ENCODE measurements at regions not wholly inside any gene's neighbourhood (a gene's known extent, or its start where the extent isn't known, plus 50 kb on each side); places are given as distances from the start of the nearest gene placed in this dataset.
"Not testable (repeated sequence)": the region's sequence is repeated elsewhere in the genome, so short reads cannot be mapped to it uniquely, and the experiment has no call there.

DNA sequence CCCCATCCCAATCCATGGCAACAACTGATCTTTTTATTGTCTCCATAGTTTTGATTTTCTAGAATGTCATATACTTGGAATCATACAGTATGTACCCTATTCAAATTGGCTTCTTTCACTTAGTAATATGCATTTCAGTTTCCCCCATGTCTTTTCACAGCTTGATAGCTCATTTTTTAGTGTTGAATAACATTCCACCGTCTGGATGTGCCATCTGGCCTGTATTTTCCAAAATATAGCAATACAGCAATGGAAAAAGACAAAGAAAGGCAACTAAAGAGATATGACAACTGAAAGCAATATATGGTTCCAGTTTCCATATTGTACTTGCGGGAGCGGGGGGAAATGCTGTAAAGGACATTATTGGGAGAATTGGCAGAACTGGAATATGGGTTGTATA, 166.4 kb upstream of the NT5E start:
- CTCF ChIA-PET, result no interaction called here
- in situ Hi-C loops (cut with HindIII; ENCODE audit: low pct_unique_long_range_greater_than_20kb, low sequenced_read_pairs) (no loop called here), intact Hi-C loops (cut with micrococcal nuclease; ENCODE audit: unreplicated experiment) (no loop called here)
- no TSS peak for BruUV-seq (replicated peaks)
- DNase-seq (ENCODE audit: low read depth, low spot score), result no peak
- Histone ChIP-seq H3K27ac (ENCODE audit: low read length) (no peak overlapping the region), H3K9me3 (ENCODE audit: control insufficient read depth, insufficient read depth, low read depth, low read length) (no peaks in the 10 kb centered on the region), H3K36me3 (ENCODE audit: control insufficient read depth, insufficient read depth, low read length) (no peaks in the 10 kb centered on the region), H3K27me3 (ENCODE audit: control insufficient read depth, insufficient read depth, low read length) (no peaks in the 10 kb centered on the region), H3K4me1 (ENCODE audit: control insufficient read depth, insufficient read depth, low read length) (no peaks in the 10 kb centered on the region), H3K4me3 (ENCODE audit: low read depth in 2 of 2, low read length in 2 of 2) (no peak overlapping the region)
- TF ChIP-seq SIN3A (IDR thresholded peaks at IDR 0.05; ENCODE audit: borderline replicate concordance, insufficient read depth, low read depth, low read length) (no peak), TCF7L2 (IDR thresholded peaks at IDR 0.05; ENCODE audit: low read depth, low read length) (no peak), POLR2AphosphoS5 (IDR thresholded peaks at IDR 0.05; ENCODE audit: low read depth, low read length) (no peak)
- TF ChIP-seq, protein P1, sequence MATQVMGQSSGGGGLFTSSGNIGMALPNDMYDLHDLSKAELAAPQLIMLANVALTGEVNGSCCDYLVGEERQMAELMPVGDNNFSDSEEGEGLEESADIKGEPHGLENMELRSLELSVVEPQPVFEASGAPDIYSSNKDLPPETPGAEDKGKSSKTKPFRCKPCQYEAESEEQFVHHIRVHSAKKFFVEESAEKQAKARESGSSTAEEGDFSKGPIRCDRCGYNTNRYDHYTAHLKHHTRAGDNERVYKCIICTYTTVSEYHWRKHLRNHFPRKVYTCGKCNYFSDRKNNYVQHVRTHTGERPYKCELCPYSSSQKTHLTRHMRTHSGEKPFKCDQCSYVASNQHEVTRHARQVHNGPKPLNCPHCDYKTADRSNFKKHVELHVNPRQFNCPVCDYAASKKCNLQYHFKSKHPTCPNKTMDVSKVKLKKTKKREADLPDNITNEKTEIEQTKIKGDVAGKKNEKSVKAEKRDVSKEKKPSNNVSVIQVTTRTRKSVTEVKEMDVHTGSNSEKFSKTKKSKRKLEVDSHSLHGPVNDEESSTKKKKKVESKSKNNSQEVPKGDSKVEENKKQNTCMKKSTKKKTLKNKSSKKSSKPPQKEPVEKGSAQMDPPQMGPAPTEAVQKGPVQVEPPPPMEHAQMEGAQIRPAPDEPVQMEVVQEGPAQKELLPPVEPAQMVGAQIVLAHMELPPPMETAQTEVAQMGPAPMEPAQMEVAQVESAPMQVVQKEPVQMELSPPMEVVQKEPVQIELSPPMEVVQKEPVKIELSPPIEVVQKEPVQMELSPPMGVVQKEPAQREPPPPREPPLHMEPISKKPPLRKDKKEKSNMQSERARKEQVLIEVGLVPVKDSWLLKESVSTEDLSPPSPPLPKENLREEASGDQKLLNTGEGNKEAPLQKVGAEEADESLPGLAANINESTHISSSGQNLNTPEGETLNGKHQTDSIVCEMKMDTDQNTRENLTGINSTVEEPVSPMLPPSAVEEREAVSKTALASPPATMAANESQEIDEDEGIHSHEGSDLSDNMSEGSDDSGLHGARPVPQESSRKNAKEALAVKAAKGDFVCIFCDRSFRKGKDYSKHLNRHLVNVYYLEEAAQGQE (IDR thresholded peaks at IDR 0.05; ENCODE audit: insufficient read depth in 1 of 2, low read depth in 2 of 2, low read length in 1 of 2), result no peak
- TF ChIP-seq, protein P2, sequence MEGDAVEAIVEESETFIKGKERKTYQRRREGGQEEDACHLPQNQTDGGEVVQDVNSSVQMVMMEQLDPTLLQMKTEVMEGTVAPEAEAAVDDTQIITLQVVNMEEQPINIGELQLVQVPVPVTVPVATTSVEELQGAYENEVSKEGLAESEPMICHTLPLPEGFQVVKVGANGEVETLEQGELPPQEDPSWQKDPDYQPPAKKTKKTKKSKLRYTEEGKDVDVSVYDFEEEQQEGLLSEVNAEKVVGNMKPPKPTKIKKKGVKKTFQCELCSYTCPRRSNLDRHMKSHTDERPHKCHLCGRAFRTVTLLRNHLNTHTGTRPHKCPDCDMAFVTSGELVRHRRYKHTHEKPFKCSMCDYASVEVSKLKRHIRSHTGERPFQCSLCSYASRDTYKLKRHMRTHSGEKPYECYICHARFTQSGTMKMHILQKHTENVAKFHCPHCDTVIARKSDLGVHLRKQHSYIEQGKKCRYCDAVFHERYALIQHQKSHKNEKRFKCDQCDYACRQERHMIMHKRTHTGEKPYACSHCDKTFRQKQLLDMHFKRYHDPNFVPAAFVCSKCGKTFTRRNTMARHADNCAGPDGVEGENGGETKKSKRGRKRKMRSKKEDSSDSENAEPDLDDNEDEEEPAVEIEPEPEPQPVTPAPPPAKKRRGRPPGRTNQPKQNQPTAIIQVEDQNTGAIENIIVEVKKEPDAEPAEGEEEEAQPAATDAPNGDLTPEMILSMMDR (IDR thresholded peaks at IDR 0.05), result no peak
- ATAC-seq, result no peak
- POLR2A ChIA-PET, result no interaction called here

DNA sequence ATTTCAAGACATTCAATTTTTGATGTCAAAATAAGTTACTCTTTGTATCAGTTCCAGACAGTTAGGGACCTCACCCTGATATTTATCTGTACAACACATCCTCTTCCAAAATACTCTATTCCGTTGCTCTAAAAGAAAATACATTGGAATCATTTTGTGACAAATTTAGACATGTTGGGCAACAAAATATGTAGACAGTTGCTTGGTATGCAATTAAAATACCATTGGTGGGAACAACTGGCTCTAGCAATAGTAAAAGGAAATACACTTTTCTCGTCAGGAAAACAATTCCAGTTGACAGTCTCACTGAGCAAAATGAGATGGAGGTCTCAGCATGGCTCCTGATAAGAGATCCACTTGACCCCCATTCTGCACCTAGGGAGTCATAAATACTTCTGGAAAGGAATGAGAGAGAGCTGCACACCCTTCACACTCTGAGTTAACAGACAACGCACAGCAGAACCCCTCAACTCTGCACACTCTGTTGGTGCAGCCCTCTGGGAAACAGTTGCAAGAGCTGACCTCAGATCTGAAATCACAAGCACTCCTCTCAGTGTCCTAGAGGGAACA, 171.3 kb upstream of the NT5E start:
- DNase-seq (ENCODE audit: low read depth, low spot score) (no peak), ATAC-seq (no peak)
- H3K4me1 ChIP-seq (ENCODE audit: control insufficient read depth, insufficient read depth, low read length), result no peaks in the 10 kb centered on the region
- H3K4me3 ChIP-seq (ENCODE audit: low read depth in 2 of 2, low read length in 2 of 2), result no peak overlapping the region
- CTCF ChIA-PET, result no interaction called here
- H3K27me3 ChIP-seq (ENCODE audit: control insufficient read depth, insufficient read depth, low read length), result no peaks in the 10 kb centered on the region
- no TSS peak for BruUV-seq (replicated peaks)
- POLR2A ChIA-PET, result no interaction called here
- intact Hi-C loops (cut with micrococcal nuclease; ENCODE audit: unreplicated experiment) (no loop called here), in situ Hi-C loops (cut with HindIII; ENCODE audit: low pct_unique_long_range_greater_than_20kb, low sequenced_read_pairs) (no loop called here)
- no peak for TF ChIP-seq POLR2AphosphoS5 (IDR thresholded peaks at IDR 0.05; ENCODE audit: low read depth, low read length)
- TF ChIP-seq, protein P1 (IDR thresholded peaks at IDR 0.05; ENCODE audit: insufficient read depth in 1 of 2, low read depth in 2 of 2, low read length in 1 of 2), result no peak
- TF ChIP-seq SIN3A (IDR thresholded peaks at IDR 0.05; ENCODE audit: borderline replicate concordance, insufficient read depth, low read depth, low read length), result no peak
- no peak for TF ChIP-seq TCF7L2 (IDR thresholded peaks at IDR 0.05; ENCODE audit: low read depth, low read length)
- TF ChIP-seq, protein P2 (IDR thresholded peaks at IDR 0.05), result no peak
- H3K27ac ChIP-seq (ENCODE audit: low read length), result no peak overlapping the region
- H3K36me3 ChIP-seq (ENCODE audit: control insufficient read depth, insufficient read depth, low read length), result no peaks in the 10 kb centered on the region
- H3K9me3 ChIP-seq (ENCODE audit: control insufficient read depth, insufficient read depth, low read depth, low read length), result no peaks in the 10 kb centered on the region

DNA sequence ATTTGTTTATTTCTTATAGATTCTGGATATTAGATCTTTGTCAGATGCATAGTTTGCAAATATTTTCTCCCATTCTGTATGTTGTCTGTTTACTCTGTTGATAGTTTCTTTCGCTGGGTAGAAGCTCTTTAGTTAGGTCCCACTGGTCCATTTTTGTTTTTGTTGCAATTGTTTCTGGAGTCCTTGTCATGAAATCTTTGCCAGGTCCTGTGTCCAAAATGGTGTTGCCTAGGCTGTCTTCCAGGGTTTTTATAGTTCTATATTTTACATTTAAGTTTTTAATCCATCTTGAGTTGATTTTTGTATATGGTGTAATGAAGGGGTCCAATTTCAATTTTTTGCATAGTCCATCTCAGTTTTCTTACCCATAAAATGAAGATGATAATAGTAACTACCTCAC, 173.9 kb upstream of the NT5E start:
- intact Hi-C loops (cut with micrococcal nuclease; ENCODE audit: unreplicated experiment); in situ Hi-C loops (cut with HindIII; ENCODE audit: low pct_unique_long_range_greater_than_20kb, low sequenced_read_pairs); POLR2A ChIA-PET: not testable (repeated sequence)

More for the DNA sequence above, 173.9 kb upstream of the NT5E start:
- H3K9me3 ChIP-seq (ENCODE audit: control insufficient read depth, insufficient read depth, low read depth, low read length); H3K4me3 ChIP-seq (ENCODE audit: low read depth in 2 of 2, low read length in 2 of 2); DNase-seq (ENCODE audit: low read depth, low spot score); H3K27ac ChIP-seq (ENCODE audit: low read length); H3K27me3 ChIP-seq (ENCODE audit: control insufficient read depth, insufficient read depth, low read length); H3K4me1 ChIP-seq (ENCODE audit: control insufficient read depth, insufficient read depth, low read length); H3K36me3 ChIP-seq (ENCODE audit: control insufficient read depth, insufficient read depth, low read length); ATAC-seq; BruUV-seq (replicated peaks); CTCF ChIA-PET: not testable (repeated sequence)
